GF-D8 (cell line): ENCODE measurements at regions not wholly inside any gene's neighbourhood (a gene's known extent, or its start where the extent isn't known, plus 50 kb on each side); places are given as distances from the start of the nearest gene placed in this dataset.
"Not testable (repeated sequence)": the region's sequence is repeated elsewhere in the genome, so short reads cannot be mapped to it uniquely, and the experiment has no call there.

Experiments used
- DNase-seq: peaks from one replicate; lab custom pipeline; 2025; lab: John Stamatoyannopoulos, UW

DNA sequence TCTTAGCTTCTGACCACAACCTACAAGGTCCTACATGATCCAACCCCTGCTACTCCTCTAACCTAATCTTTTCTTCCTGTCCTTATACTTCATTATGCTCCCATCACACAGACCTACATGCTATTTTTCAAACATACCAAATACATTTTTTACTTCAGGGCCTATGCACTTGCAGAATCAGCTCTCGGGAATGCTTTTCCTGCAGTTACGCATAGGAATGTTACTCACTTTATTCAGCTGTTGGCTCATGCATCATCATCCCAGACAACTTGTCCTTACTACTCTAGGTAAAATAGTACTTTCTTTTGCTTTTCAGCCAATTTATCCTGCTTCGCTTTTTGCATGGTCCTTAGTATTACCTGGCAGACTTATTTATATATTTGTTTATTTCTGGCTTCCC, 105.6 kb downstream of the OXSM start:
- DNase-seq: no peak

DNA sequence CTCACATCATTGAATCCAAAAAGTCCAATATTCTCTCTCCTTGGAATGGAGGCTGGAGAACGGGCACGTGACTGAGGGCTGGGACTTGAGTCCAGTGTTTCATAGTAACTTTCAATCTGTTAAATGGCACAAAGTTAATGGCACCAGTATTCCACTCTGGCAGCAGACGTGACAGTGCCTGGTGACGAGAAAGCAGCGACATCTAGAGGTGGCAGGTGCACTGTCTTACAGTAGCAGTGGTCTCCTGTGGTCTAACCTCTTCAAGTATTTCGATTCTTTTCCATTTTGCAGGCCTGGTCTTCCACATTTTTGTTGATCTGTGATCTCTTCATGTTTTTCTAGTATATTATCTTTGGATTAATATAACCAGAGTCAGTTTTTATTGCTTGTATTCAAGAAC, 107.1 kb downstream of the OXSM start:
- DNase-seq: no peak

DNA sequence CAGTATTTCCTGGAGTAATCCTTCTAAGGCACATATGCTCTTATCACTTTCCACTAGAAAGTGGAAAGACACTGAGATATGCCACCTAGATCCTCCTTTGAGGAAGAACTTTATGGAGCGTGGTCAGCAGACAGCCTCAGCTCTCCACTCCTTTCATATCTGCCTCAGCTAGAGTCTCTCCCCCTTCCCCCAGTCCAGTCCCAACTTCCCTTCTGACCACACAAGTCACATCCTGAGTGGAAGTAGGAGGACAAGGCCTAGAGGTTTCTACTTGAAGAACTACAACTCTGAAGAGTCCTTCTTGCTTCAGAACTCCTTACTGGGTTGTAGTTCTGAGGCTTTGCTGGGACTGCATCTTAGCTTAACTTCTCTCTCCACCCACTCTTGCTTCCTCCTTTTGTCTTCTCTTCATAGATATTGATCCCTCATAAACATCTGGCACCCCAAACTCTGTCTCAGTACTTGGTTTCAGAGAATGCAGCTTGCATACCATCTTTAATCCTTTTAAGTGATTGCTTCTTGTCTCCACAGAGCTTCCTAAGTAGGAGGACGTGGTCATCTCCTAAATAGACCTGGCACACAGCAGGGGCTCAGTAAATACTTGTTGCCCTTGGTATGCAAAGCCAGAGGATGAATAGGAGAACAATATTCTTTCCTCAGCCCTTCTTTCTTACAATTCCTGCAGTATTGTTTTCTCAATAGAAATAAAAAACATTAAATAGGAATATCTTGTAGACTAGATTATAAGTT, 109.6 kb downstream of the OXSM start:
- no peak for DNase-seq

DNA sequence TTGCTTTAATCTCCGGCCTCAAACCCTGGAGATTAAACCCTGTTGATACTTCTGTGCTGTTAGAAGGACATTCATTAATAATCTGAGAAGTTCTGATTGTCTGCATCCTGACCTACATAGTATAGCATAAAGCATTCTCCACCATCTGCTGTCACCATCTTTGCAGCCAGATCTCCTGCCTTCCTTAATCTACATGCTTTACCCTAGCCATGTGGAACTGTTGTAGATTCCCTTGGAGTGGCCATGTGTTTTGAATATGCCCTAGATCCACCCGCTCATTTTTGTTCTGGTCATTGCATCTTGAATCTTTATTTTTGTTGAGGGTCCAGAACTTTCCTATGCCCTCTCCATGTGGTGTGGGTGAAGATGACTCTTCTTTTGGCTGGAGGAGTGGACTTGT, 110.3 kb downstream of the OXSM start:
- DNase-seq: no peak

DNA sequence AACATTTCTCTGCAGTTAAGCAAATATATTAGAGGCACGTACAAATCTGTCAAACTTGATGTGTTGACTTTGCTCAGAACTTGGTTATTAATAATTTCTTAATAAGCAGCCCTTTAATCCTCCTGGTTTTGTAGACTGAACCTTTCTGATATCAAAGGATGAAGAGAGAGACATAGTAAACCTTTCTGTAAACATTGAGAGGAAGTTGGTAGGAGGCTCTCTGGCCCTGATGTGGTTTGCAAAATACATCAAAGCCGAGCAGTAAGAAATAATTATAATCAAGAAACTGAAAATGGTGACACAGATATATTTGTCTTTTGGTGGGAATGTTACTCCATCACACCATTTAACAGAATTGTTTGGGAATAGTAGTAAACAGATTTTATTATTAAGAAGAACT, 111.9 kb downstream of the OXSM start:
- no peak for DNase-seq

DNA sequence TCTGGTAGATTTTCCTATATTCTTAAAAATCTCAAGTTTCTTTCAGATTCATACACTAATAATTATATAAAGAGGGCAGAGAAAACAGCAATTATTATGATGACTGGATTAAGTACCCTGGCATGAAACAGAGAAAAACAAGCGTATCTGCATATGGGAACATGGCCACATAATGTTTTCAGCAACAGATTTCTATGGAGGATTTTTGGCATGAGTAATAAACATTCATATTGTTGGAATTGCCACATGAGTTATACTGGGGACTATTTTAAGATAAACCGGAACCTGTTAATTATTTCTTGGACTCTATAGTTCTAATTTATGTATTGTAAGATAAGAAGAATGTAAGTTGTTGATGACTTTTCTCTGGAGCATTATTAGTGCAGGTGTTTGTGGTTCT, 112.7 kb downstream of the OXSM start:
- DNase-seq: no peak

DNA sequence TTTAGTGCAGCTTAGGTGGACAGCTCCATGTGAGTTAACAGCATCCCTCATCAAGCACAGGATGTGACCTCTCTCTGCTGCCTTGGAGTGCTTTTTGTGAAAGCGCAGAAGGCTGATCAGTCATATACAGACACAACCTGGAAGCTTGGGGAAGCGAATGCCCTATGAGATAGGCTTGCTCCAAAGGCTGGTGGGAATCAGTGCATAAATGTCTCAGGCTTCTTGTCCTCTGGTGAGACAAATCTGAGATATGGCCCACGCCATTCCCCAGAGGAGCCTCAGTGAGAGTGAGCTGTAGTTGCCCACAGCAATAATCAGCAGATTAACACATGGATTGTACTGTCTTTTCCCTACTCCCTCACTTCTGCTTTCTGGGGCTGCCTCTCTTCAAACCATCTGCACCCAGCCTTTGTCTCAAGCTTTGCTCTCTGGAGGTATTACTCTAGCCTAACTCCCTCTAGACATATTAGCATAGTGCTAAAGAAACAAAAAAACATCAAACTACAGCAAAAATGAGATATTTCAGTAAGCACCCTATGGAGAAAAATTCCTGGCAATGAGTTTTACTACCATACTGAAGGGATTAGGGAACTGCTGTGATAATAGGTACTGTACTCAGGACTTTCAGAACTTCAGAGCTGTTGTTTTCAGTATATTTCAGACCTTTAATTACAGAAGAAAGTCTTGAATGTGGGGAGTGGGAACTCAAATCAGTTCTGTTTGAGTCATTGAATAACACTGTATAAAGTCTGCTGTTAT, 113.7 kb downstream of the OXSM start:
- DNase-seq: no peak

DNA sequence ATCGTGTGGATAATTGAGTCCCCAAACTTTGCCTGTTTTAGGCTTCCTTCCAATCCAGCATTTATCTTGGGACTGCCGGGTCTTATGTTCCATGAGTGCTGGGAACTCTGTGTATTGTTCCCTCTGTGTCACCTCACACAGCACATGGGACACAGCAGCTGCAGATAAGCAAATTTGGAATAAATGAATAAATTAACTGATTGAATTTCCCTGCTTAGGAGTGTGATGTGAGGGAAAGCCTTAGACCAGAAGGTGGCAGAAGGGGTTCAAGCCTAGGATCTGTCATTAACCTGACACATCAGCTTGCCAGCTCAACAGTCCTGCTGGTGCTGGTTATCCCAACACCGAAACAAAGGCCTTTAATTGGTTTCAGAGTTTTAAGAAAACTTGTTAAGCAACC, 114.3 kb downstream of the OXSM start:
- DNase-seq: no peak

DNA sequence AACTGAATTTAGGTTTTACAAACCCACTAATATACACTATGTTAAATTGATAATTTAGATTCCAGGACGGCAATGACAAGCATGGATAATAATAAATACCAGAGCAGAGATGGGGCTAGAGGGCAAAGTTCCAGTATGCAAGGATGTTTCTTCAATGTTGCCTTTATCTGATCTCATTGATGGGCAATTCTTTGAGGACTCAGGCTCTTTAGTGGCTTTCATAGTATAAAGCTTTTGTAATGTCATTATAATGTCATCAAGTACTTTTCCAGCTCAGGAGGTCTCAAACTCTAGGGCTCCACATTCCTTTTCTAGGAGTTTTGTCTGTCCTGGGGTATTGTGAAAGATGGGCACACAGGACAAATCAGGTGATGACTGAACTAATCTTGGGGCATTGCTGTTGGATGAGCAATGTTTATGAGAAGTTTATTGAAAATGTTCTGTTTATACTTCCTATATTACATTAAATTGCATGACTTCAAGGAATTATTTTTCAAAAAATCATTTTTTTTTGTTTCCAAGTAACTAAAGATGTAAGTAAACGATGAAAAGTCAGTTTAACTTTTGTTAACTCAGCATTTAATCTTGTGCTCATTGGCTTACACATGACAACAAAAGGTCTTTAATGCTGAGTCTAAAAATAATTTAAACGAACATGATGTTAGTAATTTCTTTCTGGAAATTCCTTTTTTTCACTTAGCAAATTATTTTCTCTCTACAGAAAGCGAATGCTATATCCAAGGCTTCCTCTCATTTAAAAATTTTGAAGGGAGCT, 116.4 kb downstream of the OXSM start:
- no peak for DNase-seq

DNA sequence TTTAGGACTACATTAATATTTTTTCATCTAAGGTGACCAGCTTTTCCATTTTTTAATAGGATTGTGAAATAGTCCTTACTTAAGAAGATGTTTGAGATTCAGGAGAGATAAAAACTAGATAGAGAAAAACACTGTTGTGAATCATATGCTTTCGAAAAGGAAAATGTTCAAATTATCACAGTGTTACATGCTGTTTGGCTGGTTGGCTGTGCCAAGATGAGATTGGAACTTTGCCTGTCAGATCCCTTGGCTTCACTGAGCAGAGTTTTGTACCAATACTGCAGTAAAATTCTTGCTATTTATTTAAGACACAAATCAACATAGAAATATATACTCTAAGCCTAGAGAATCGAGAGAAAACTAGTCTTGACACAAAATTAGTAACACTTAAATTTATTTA, 117.2 kb downstream of the OXSM start:
- no peak for DNase-seq

DNA sequence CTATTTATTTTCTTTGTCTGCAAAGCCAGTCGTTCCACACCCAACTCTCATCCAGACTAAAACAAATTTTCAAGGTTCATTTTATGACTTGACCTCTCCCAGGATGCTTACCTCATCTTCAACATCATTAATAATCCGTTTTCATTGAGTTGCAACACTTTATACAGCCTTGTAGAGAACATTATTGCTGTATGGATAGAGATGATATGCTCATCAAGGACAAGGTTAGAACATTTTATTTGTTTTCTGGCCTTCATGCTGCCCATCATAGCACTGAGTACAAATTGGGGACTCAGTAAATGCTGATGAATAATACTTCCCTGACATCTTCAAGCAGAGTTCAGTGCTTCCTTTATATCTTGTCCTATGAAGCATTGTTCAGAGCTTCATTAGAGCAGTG, 120.2 kb downstream of the OXSM start:
- no peak for DNase-seq

DNA sequence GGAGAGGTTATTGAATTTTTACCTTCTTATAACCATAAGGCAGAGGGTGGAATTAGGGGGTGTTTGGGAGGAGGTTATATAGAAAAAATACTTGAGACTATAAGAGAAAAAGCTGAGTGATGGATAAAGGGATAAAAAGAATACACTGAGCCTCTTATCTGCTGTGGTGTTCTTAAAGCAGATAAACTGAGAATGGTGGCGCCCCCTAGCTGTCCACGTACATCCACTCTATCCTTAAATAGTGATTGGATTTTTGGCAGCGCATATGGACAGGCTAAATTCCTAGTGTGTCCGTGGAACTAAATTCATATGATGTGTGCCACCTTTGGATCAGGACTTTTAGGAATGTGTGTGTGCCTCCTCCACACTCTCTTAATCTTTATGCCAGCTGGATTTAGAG, 121.1 kb downstream of the OXSM start:
- no peak for DNase-seq

DNA sequence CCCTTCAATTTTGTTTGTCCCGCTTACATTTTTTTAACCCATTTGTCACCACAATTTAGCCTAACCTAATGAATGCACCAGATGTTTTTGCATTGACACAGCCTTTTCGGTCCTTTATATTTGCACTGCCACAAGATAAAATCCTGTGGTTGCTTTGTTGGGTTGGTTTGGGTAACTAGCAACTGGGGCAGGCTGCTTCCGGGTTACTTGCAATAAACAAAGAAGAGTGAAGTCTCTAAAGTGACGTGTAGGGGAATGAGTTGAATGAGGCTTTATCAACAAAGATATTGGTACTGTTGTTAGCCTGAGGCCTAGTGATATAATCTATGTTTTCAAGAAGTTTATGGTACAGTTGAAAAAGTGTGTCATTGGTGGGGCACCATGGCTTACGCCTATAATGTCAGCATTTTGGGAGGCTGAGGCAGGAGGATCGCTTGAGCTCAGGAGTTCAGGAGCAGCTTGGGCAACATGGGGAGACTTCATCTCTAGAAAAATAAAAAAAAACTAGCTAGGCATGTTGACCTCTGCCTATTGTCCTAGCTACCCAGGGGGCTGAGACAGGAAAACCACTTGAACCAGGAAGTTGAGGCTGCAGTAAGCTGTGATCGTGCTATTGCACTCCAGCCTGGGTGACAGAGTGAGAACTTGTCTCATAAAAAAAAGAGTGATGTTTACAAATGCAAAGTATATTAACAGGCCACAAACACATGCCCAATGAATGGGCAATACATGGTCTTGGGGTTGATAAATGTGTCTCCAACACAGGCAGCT, 121.8 kb downstream of the OXSM start:
- no peak for DNase-seq

DNA sequence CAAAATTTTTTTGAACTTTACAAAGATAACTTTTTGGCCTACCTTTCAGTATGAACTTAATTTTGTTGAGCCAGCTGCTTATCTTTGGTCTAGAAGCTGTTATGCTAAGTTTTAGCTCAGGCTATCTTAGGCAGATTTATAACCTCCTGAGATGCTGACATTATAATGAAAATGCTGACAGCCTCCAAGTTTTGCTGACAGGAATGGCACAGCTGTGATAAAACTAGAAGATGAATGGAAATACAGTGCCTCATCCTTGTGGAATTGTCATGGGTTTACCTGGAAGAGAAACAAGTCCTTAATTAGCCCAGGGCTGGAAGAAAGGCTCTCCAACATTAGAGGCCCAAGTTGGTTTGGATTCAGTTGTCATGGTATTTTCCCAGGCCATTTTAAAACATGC, 123.3 kb downstream of the OXSM start:
- no peak for DNase-seq

DNA sequence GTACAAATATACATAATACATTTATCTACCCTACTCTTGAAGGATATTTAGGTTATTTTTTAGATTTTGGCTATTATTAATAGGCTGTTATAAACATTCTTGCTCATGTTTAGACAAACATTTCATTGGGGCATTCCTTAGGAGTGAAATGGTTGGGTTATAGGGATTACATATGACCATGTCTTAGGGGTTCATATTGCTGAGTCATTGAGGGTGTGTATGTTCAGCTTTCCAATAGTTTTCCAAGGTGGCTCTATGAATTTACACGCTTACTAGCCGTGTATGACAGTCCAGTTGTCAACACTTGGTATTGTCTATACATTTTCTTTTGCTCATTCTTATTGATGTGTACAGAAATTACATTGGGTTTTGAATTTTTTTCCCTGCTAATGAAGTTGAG, 125.8 kb downstream of the OXSM start:
- no peak for DNase-seq

DNA sequence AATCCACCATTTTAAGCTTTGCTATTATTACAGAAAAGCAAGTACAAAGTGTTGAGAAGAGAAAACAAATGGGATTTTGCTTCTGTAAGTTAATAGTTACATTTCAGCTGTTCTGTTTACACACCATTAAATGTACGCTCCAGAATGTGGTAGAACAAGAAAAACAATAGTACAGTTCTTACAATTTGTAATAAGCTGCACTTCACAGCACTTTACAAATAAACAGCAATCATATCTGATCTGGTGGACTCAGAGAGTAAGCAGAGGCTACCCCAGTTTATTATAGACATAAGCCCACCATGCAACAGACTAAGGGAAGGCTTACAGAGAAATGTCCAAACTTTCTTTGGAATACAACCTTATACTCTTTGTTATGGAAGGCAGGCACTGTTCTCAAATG, 126.4 kb downstream of the OXSM start:
- DNase-seq: no peak

DNA sequence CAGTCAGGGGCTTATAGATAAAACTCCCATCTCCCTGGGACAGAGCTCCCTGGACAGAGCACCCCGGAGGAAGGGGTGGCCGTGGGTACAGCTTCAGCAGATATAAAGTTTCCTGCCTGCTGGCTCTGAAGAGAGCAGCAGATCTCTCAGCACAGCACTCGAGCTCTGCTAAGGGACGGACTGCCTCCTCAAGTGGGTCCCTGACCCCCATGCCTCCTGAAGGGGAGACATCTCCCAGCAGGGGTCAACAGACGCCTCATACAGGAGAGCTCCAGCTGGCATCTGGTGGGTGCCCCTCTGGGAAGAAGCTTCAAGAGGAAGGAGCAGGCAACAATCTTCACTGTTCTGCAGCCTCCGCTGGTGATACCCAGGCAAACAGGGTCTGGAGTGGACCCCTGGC, 142.1 kb downstream of the OXSM start:
- not testable (repeated sequence) for DNase-seq

DNA sequence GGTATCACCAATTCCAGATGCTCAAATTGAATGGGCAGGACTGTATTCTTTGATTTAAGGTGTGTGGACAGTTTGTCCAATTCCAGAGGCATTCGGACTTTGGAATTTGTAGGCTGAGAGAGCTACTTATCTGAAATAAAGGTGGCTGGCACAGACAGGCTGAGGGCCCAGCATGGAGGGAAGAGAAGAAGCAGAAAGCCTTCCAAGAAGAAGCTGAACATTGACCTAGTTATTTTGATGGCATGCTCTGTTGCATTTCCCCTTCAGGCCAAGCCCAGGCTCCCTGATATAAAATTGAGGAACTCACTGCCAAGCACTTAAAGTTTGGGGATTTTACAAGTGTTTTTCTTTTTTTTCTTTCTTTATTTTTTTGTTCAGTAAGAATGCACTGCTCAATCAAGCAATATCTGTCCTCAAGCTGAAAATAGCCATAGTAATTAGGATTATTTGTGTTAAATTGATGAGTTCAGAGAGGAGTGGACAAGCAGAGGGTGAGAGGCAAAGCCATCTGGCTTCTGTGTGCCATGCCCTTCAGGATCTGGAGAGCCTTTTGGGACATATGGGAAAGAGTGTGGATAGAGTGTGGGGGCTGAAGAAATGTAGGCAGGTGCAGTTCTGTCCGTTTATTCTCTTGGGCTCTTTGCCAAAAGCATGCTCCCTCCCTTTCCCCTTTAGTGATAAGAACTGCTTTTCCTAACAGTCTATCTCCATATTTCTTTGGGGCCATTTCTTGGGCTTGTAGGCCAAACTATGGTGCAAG, 148.9 kb downstream of the OXSM start:
- DNase-seq: no peak

DNA sequence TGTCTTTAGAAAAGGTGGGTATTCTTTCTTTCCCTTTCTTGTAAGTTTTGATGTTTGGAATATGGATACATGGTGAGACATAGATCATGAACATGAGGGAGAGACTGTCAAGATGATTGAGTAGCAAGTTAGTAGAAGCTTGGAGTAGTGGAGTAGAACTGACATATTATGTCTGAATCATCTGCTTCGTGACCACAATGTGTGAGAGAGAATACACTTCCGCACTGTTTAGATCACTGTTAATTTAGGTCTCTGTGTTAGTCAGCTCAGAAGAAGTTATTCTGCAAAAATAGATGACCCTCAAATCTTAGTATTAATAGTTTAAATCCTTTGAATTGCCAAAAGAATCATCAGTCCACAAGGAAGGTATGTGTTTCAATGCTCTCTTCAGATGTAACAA, 151.0 kb downstream of the OXSM start:
- DNase-seq: no peak

DNA sequence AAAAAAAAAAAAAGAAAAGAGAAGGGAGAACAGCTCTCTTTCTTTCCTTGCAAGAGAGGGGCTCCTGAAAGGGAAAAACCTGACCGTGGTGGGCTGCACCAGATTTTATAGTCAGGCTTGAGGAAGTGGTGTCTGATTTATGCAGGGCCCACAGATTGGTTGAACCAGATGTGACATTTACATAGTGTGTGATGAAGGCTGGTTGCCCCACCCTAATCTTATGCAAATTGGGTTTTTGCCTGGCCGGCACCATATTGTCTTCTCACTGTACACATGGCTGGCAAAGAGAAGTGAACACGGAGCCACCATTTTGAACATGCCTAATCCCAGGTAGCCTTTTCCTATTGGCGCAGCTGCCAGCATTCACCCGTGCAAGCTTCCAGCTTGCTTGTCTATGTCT, 154.4 kb downstream of the OXSM start:
- DNase-seq: no peak

DNA sequence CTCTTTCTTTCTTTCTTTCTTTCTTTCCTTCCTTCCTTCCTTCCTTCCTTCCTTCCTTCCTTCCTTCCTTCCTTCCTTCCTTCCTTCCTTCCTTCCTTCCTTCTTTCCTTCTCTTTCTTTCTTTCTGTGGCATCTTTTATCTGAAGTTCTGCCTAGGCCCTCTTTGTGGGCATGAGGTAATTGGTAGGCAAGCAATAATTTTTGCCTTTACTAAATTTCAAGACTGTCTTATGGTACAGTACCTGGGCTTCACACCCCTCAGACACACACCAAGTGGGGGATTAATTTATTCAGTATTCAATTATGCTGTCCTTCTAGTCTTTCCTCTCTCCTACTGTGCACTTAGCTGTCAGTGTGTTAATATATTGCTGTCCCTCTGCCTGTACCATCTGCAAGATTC, 155.5 kb downstream of the OXSM start:
- no peak for DNase-seq

DNA sequence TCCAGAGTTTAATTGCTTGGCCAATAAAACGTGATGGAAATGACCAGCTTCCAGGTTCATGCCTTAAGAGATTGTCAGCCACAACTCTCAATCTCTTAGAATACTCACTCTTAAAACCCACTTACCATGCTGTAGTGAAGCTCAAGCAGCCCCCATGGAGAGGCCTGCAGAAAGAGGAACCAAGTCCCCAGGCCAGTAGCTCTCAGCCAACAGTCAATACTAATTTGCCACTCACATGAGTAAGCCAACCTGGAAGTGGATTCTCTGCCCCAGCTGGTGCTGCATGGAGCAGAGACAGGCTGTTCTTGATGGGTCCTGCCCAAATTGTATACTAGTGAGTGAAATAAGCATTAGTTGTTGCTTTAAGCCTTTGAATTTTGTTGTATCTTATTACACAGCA, 155.9 kb downstream of the OXSM start:
- DNase-seq: no peak
